Smooth muscle cell (in vitro differentiated cells): ENCODE measurements at regions not wholly inside any gene's neighbourhood (a gene's known extent, or its start where the extent isn't known, plus 50 kb on each side); places are given as distances from the start of the nearest gene placed in this dataset.
"Not testable (repeated sequence)": the region's sequence is repeated elsewhere in the genome, so short reads cannot be mapped to it uniquely, and the experiment has no call there.

Experiments used
- DNase-seq: peaks from one replicate; lab custom pipeline; 2025; ENCODE audit not compliant: unreplicated experiment; lab: John Stamatoyannopoulos, UW
- H2AFZ ChIP-seq: fragments of 200-600 bp; sonication (generic); 2 replicates; pipeline ENCODE4 v1.6.0; 2016; ENCODE audit warnings: antibody characterized with exemption, low read depth, mild to moderate bottlenecking
- H3F3A ChIP-seq: fragments of 200-600 bp; sonication (generic); 2 replicates; pipeline ENCODE4 v1.6.0; 2017; ENCODE audit warnings: antibody characterized with exemption, low read depth
- H3K27ac ChIP-seq: fragments of 200-600 bp; sonication (generic); 2 replicates; pipeline ENCODE4 v1.5.1; 2016; ENCODE audit warnings: low read depth, mild to moderate bottlenecking
- H3K27me3 ChIP-seq: fragments of 200-600 bp; sonication (generic); 2 replicates; pipeline ENCODE4 v1.6.1; 2016; ENCODE audit warnings: low read depth, mild to moderate bottlenecking
- H3K36me3 ChIP-seq: fragments of 200-600 bp; sonication (generic); 2 replicates; pipeline ENCODE4 v1.5.1; 2016; ENCODE audit warnings: low read depth
- H3K4me1 ChIP-seq: fragments of 200-600 bp; sonication (generic); 2 replicates; pipeline ENCODE4 v1.5.1; 2016; ENCODE audit warnings: low read depth
- H3K4me2 ChIP-seq: fragments of 200-600 bp; sonication (generic); 2 replicates; pipeline ENCODE4 v1.6.0; 2016; ENCODE audit warnings: mild to moderate bottlenecking
- H3K4me3 ChIP-seq: fragments of 200-600 bp; sonication (generic); 2 replicates; pipeline ENCODE4 v1.5.1; 2016; ENCODE audit warnings: mild to moderate bottlenecking
- H3K79me2 ChIP-seq: fragments of 200-600 bp; sonication (generic); 2 replicates; pipeline ENCODE4 v1.6.0; 2016; ENCODE audit warnings: low read depth, mild to moderate bottlenecking
- H3K9ac ChIP-seq: fragments of 200-600 bp; sonication (generic); 2 replicates; pipeline ENCODE4 v1.6.0; 2016; ENCODE audit warnings: low read depth
- H3K9me3 ChIP-seq: fragments of 200-600 bp; sonication (generic); replicated peaks from 2 replicates; pipeline ENCODE4 v1.5.1; 2016; ENCODE audit warnings: low read depth
- H4K20me1 ChIP-seq: fragments of 200-600 bp; sonication (generic); 2 replicates; pipeline ENCODE4 v1.6.0; 2016; ENCODE audit warnings: low read depth
- CTCF ChIP-seq: fragments of 200-600 bp; sonication (generic); IDR thresholded peaks from 2 replicates; pipeline ENCODE4 v1.5.1; 2017; ENCODE audit warnings: borderline replicate concordance, mild to moderate bottlenecking, antibody characterized with exemption; ENCODE audit not compliant: insufficient read depth, poor library complexity, severe bottlenecking
- WGBS: methylation state at CpG from one replicate; pipeline ENCODE4 v1.1.7; 2016; ENCODE audit warnings: low lambda C conversion rate; 5-methylcytosine and 5-hydroxymethylcytosine counted together

GRCh38 chr11:92087725-92088537 is 136.7 kb upstream of the FAT3 start:
- Histone ChIP-seq H3K79me2 (no peaks in the 10 kb centered on the region), H3F3A (no peaks in the 10 kb centered on the region), H3K4me2 (no peak overlapping the region), H4K20me1 (no peaks in the 10 kb centered on the region), H3K9me3 (peaks cover 3% of the 10 kb centered on the region), H3K4me3 (no peak overlapping the region), H3K27ac (no peak overlapping the region), H3K9ac (no peak overlapping the region), H3K27me3 (no peaks in the 10 kb centered on the region), H2AFZ (no peak overlapping the region), H3K4me1 (no peaks in the 10 kb centered on the region), H3K36me3 (no peaks in the 10 kb centered on the region)
- DNase-seq, result no peak
- WGBS, result 94% methylated on average over 5 of the region's 5 CpGs
- no peak for TF ChIP-seq CTCF

DNA sequence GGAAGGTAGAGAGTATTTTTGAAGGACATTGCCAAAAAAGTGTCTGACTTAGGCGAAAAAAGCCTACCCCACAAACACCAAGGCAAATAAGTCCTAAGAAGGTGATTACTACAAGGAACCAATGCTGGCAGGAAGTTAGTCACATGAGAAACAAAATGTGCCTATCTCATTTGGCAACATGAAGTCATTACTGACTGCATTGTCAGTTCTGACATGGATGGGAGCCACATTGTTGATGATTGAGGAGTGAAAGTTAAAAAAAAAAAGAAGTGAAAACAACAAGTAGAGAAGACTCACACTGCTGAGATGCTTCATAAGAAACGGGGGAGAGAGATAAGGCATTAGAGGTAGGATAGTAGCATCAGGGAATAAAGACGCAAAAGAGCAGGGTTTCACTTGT is 141.5 kb upstream of the FAT3 start:
- no peaks in the 10 kb centered on the region for H3K36me3 ChIP-seq
- H3K9ac ChIP-seq, result no peak overlapping the region
- TF ChIP-seq CTCF, result no peak
- H3K27ac ChIP-seq, result no peak overlapping the region
- no peaks in the 10 kb centered on the region for H3F3A ChIP-seq
- no peaks in the 10 kb centered on the region for H4K20me1 ChIP-seq
- no peaks in the 10 kb centered on the region for H3K79me2 ChIP-seq
- H3K4me3 ChIP-seq, result no peak overlapping the region
- WGBS, result 62% methylated on average over 3 of the region's 3 CpGs
- no peaks in the 10 kb centered on the region for H3K9me3 ChIP-seq
- H2AFZ ChIP-seq, result no peak overlapping the region
- H3K4me1 ChIP-seq, result no peaks in the 10 kb centered on the region
- no peak overlapping the region for H3K4me2 ChIP-seq
- no peaks in the 10 kb centered on the region for H3K27me3 ChIP-seq
- DNase-seq, result no peak

DNA sequence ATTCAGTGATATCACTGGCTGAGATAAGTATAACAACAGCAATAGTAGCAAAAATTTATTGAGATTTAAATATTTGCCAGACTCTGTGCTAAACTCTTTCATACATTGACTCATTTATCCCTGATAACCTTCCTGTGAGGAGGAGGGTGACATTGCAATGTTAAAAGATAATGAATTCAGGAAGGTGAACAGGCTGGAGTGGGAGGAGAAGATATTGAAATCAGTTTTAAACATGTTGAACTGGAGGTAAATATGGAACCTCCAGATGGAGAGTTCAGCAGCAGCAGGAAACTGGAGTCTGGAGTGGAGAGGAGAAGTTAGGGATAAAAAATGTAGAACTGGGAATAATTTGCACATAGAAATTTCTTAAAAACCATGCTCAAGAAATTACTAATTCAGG is 142.0 kb upstream of the FAT3 start:
- Histone ChIP-seq H2AFZ (no peak overlapping the region), H3K27ac (no peak overlapping the region), H3K4me1 (no peaks in the 10 kb centered on the region), H3K79me2 (no peaks in the 10 kb centered on the region), H3K4me2 (no peak overlapping the region), H3K9me3 (no peaks in the 10 kb centered on the region), H3K9ac (no peak overlapping the region), H3F3A (no peaks in the 10 kb centered on the region), H3K27me3 (no peaks in the 10 kb centered on the region), H3K4me3 (no peak overlapping the region), H4K20me1 (no peaks in the 10 kb centered on the region), H3K36me3 (no peaks in the 10 kb centered on the region)
- TF ChIP-seq CTCF, result no peak
- no peak for DNase-seq

GRCh38 chr11:92074498-92074897 is 150.1 kb upstream of the FAT3 start:
- 88% methylated on average over 1 of the region's 1 CpG for WGBS
- H3K9me3 ChIP-seq, H4K20me1 ChIP-seq, H3K27ac ChIP-seq, H3K27me3 ChIP-seq, H3K4me3 ChIP-seq, H3K9ac ChIP-seq, H3K36me3 ChIP-seq, H3F3A ChIP-seq, H3K4me1 ChIP-seq, DNase-seq, H3K4me2 ChIP-seq, H3K79me2 ChIP-seq, H2AFZ ChIP-seq: not testable (repeated sequence)
